ENCODE measurements at regions not wholly inside any gene's neighbourhood (a gene's known extent, or its start where the extent isn't known, plus 50 kb on each side); places are given as distances from the start of the nearest gene placed in this dataset.

- H3K79me1 ChIP-seq (ENCODE audit: low read depth in 1 of 2, low read length in 2 of 2) = no peaks in the 10 kb centered on the region
- no peak overlapping the region for H3K56ac ChIP-seq (ENCODE audit: extremely low read depth, insufficient read depth, low read length)
- POLR2A ChIA-PET (ENCODE audit: unreplicated experiment) = interaction anchor here (0.6 kb wide), 1 partner anchor 14 kb away, joined by 3 read pairs; no protein-coding TSS in a partner anchor
- no peak overlapping the region for H4K91ac ChIP-seq (ENCODE audit: insufficient read depth, low read depth, low read length)
- H3K14ac ChIP-seq (replicated peaks; ENCODE audit: low read depth, low read length) = no peak overlapping the region
- no peak overlapping the region for H3K27ac ChIP-seq (ENCODE audit: insufficient read depth, low read length)
- no peak overlapping the region for H3K23ac ChIP-seq (ENCODE audit: low read depth, low read length)
- no CpG with 5 or more reads among the region's 3 CpGs for WGBS, 2 experiments (ENCODE audit: extremely low coverage in 2 of 2, insufficient read length in 1 of 2)
- H3K4me1 ChIP-seq (ENCODE audit: control insufficient read depth, insufficient read depth, low read length) = no peaks in the 10 kb centered on the region
- H3K36me3 ChIP-seq (ENCODE audit: control insufficient read depth, insufficient read depth, low read length) = no peaks in the 10 kb centered on the region
- no peak overlapping the region for H3K4me2 ChIP-seq (ENCODE audit: low read depth, low read length)
- in situ Hi-C loops (cut with MboI; ENCODE audit: low sequenced_read_pairs) (no loop called here), dilution Hi-C loops (cut with HindIII; ENCODE audit: low sequenced_read_pairs, unreplicated experiment) (no loop called here), intact Hi-C loops (cut with micrococcal nuclease) (no loop called here)
- no peak overlapping the region for H3K4me3 ChIP-seq (ENCODE audit: insufficient read depth, low read depth, low read length)
- no peak overlapping the region for H2AFZ ChIP-seq (replicated peaks; ENCODE audit: low read length, poor library complexity)
- no peaks in the 10 kb centered on the region for H3K9me1 ChIP-seq (ENCODE audit: insufficient read depth, low read length)
- no peak overlapping the region for H4K8ac ChIP-seq (ENCODE audit: low read depth in 2 of 2, low read length in 2 of 2)
- TF ChIP-seq MXI1 (IDR thresholded peaks at IDR 0.05; ENCODE audit: borderline replicate concordance, low read depth, low read length) (no peak), RFX5 (IDR thresholded peaks at IDR 0.05; ENCODE audit: low read depth, low read length) (no peak), ELK1 (IDR thresholded peaks at IDR 0.05; ENCODE audit: borderline replicate concordance, low read depth, low read length) (no peak), USF2 (IDR thresholded peaks at IDR 0.05; ENCODE audit: low read depth, low read length) (no peak), NFE2L2 (IDR thresholded peaks at IDR 0.05; ENCODE audit: low read depth, low read length) (no peak)
- TF ChIP-seq, protein P1, sequence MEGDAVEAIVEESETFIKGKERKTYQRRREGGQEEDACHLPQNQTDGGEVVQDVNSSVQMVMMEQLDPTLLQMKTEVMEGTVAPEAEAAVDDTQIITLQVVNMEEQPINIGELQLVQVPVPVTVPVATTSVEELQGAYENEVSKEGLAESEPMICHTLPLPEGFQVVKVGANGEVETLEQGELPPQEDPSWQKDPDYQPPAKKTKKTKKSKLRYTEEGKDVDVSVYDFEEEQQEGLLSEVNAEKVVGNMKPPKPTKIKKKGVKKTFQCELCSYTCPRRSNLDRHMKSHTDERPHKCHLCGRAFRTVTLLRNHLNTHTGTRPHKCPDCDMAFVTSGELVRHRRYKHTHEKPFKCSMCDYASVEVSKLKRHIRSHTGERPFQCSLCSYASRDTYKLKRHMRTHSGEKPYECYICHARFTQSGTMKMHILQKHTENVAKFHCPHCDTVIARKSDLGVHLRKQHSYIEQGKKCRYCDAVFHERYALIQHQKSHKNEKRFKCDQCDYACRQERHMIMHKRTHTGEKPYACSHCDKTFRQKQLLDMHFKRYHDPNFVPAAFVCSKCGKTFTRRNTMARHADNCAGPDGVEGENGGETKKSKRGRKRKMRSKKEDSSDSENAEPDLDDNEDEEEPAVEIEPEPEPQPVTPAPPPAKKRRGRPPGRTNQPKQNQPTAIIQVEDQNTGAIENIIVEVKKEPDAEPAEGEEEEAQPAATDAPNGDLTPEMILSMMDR (conservative IDR thresholded peaks at IDR 0.05; ENCODE audit: low read depth, low read length) = no peak
- no peak overlapping the region for H2BK120ac ChIP-seq (ENCODE audit: low read depth, low read length)
- CTCF ChIA-PET = no interaction called here
- H2AK9ac ChIP-seq (replicated peaks; ENCODE audit: low read depth, low read length, poor library complexity) = no peak overlapping the region
- H2BK15ac ChIP-seq (ENCODE audit: low read depth, low read length) = no peak overlapping the region
- no peak overlapping the region for H4K5ac ChIP-seq (ENCODE audit: low read depth, low read length)
- H3K9me3 ChIP-seq (ENCODE audit: control insufficient read depth, insufficient read depth, low read length) = no peaks in the 10 kb centered on the region
- H2BK5ac ChIP-seq (ENCODE audit: low read depth, low read length, poor library complexity, severe bottlenecking) = no peak overlapping the region
- H3K27me3 ChIP-seq (ENCODE audit: control insufficient read depth, insufficient read depth, low read length) = no peaks in the 10 kb centered on the region; the same call in 1 of the 2 replicates
- H2AK5ac ChIP-seq (ENCODE audit: low read depth, low read length) = no peak overlapping the region
- H3K18ac ChIP-seq (ENCODE audit: low read depth, low read length) = no peak overlapping the region
- no peak for ATAC-seq (ENCODE audit: low read depth)
- no peak overlapping the region for H3K4ac ChIP-seq (ENCODE audit: low read depth, low read length)
- no peak overlapping the region for H2BK20ac ChIP-seq (ENCODE audit: low read depth, low read length)
- DNase-seq = no peak
- no peak overlapping the region for H3K9ac ChIP-seq (ENCODE audit: low read depth, low read length)
- no TSS peak for BruUV-seq (replicated peaks)
- no peaks in the 10 kb centered on the region for H4K20me1 ChIP-seq (ENCODE audit: insufficient read depth, low read length)
These were observed 224.5 kb downstream of the TXNL1 start for GRCh38 chr18:56413862-56414261.

Data from IMR-90 (cell line).